GM06990 (cell line): ENCODE measurements at regions not wholly inside any gene's neighbourhood (a gene's known extent, or its start where the extent isn't known, plus 50 kb on each side); places are given as distances from the start of the nearest gene placed in this dataset.

Experiments used
- DNase-seq: peaks from one replicate; pipeline ENCODE4 v3.0.0-alpha.2; 2011; ENCODE audit not compliant: insufficient read length; ENCODE audit errors: extremely low read depth
- H3K27me3 ChIP-seq: replicated peaks from 2 replicates; pipeline ENCODE4 v1.6.0; 2011; ENCODE audit warnings: low read length; ENCODE audit not compliant: control insufficient read depth, insufficient read depth
- H3K36me3 ChIP-seq: 2 replicates; pipeline ENCODE4 v1.5.1; 2011; ENCODE audit warnings: low read length; ENCODE audit not compliant: control insufficient read depth, insufficient read depth
- H3K4me3 ChIP-seq: replicated peaks from 2 replicates; pipeline ENCODE4 v1.5.1; 2011; ENCODE audit warnings: low read depth, mild to moderate bottlenecking, control low read depth, low read length
- TF ChIP-seq, protein P1 (sequence below): IDR thresholded peaks from 2 replicates; pipeline ENCODE4 v1.5.1; 2011; ENCODE audit warnings: low read length, control low read depth, mild to moderate bottlenecking, inconsistent platforms; ENCODE audit not compliant: insufficient read depth, poor library complexity, severe bottlenecking

DNA sequence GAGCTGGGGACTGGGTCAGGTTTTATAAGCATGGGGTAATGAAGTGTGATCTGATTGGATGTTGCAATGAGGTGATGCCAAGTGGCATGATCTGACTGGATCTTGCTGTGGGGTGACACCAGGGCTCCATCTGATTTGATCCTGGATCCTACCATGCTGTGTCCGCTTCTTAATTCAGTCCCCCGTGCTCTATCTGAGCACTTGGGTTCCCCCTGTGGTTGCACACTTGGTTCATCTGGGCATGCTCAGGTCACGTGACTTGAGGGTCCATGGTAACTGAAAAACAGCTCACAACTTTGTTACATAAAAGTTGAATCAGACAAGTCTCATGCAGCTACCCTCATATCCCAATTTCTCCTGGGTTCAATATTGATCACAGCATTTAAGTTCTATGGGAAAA lies 448.6 kb upstream of the NRP1 start:
- Histone ChIP-seq H3K27me3 (no peaks in the 10 kb centered on the region), H3K36me3 (no peaks in the 10 kb centered on the region), H3K4me3 (no peak overlapping the region)
- TF ChIP-seq, protein P1, sequence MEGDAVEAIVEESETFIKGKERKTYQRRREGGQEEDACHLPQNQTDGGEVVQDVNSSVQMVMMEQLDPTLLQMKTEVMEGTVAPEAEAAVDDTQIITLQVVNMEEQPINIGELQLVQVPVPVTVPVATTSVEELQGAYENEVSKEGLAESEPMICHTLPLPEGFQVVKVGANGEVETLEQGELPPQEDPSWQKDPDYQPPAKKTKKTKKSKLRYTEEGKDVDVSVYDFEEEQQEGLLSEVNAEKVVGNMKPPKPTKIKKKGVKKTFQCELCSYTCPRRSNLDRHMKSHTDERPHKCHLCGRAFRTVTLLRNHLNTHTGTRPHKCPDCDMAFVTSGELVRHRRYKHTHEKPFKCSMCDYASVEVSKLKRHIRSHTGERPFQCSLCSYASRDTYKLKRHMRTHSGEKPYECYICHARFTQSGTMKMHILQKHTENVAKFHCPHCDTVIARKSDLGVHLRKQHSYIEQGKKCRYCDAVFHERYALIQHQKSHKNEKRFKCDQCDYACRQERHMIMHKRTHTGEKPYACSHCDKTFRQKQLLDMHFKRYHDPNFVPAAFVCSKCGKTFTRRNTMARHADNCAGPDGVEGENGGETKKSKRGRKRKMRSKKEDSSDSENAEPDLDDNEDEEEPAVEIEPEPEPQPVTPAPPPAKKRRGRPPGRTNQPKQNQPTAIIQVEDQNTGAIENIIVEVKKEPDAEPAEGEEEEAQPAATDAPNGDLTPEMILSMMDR, result no peak
- no peak for DNase-seq

DNA sequence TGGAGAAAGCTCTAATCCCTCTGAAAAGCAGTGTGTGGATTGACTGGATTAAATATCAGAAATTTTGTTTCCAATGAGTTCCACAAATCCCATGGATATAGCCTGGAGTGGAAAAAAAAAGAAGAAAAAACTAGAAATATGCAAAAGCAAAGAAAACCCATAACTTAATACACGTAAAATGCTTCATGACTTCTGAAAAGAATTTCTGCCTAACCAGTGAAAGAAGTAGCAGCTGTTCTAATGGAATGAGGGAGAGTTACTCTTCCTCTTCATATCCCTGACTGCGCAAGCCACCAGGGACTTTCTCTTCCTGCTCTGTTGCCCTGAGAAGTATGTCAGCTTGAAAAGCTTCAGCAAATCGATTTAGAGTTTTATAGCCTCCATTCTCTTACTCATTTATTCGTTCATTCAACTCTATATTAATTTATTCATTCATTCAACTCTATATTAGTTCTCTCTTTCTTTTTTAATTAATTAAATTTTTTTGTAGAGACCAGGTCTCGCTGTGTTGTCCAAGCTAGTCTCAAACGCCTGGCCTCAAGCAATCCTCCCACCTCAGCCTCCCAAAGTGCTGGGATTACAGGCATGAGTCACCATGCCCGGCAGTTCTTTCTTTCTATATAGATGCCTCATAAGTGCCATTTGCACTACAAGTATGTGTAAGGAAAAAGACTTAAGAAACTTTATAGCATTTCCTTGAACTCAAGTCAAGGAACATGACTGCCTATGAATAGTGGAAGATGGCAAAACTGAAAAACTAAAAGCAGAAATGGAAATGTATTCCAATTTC lies 447.3 kb upstream of the NRP1 start:
- H3K4me3 ChIP-seq, result no peak overlapping the region
- TF ChIP-seq, protein P1, result no peak
- H3K36me3 ChIP-seq, result no peaks in the 10 kb centered on the region
- no peak for DNase-seq
- H3K27me3 ChIP-seq, result no peaks in the 10 kb centered on the region

DNA sequence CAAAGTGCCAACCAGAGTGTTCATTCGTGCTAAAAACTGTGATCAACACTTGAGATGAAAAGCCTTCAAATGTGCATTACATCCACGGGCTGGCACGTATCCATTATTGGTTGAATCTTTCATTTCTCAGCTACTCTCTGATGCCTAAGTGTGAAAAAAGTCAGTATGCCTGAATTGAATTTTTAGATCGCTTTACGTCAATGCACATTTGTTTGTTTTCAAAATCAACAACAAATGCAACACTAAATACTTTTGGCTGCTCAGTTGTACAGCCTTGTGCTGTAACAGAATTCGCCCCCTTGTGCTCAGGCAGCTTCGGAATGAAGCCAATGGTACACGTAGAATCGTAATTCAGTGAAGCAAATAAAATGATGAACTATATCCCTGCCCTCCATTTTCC lies 446.5 kb upstream of the NRP1 start:
- H3K36me3 ChIP-seq, result no peaks in the 10 kb centered on the region
- no peak overlapping the region for H3K4me3 ChIP-seq
- H3K27me3 ChIP-seq, result no peaks in the 10 kb centered on the region
- TF ChIP-seq, protein P1, result no peak
- no peak for DNase-seq

DNA sequence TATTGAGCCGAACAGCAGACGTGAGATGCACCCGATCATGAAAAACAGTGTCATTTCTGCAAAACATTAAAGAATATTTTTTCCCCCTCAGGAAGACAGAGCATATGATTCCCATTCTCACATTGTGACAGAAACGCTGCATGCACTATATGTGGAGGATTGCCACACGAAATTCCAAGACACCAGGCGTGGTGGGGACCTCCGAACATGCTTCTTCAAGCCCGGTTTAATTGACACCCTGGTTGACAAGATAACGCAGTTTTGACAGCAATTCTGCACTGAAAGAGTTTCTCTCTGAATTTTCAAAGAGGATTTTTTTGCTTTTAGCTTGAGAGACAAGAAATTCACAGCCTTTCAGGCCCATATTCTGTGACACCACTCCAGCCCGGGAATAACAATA lies 442.8 kb upstream of the NRP1 start:
- TF ChIP-seq, protein P1, result no peak
- H3K36me3 ChIP-seq, result no peaks in the 10 kb centered on the region
- no peaks in the 10 kb centered on the region for H3K27me3 ChIP-seq
- no peak overlapping the region for H3K4me3 ChIP-seq
- no peak for DNase-seq

DNA sequence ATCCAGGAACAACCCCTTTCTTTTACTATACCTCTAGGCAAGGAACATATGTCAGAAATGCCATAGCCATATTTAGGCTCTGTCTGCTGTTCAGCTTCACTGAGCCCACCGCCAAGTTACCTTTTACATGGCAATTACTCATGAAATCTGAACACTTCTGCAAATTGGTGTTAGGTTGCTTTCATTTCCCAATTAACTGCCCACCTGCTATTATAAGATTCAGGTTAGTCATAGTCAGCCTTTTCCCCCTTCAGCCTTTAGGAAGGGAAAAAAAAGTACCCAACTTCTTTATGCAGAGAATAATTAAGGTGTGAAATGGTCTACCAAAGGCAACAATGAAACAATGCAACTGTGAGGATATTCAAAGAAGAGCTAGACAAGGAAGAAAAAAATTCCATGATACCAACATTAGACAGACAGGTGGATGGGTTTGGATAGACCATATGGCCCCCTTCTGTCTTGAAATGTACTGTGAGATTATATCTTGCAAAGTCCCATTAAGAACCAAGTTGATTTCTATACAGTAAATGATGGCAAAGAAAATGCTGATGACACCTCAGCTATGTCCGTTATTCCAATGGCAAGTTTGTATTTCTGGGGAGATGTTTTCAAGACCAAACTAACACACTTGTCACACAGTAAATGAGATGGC lies 442.1 kb upstream of the NRP1 start:
- peak; percentile 42 for DNase-seq
- Histone ChIP-seq H3K27me3 (no peaks in the 10 kb centered on the region), H3K36me3 (no peaks in the 10 kb centered on the region), H3K4me3 (no peak overlapping the region)
- TF ChIP-seq, protein P1, result no peak
